Fibroblast of lung (primary cell): ENCODE measurements at regions not wholly inside any gene's neighbourhood (a gene's known extent, or its start where the extent isn't known, plus 50 kb on each side); places are given as distances from the start of the nearest gene placed in this dataset.

Source experiments
- CTCF ChIP-seq, 2 donors: IDR thresholded peaks in 1 of 2; conservative IDR thresholded peaks in 1 of 2; 1 replicate in 1 of 2; 2 replicates in 1 of 2; pipeline ENCODE4 v1.5.1; 2011 to 2012; ENCODE audit warnings: low read length in 2 of 2, control low read depth in 1 of 2, inconsistent platforms in 1 of 2, low read depth in 1 of 2, mild to moderate bottlenecking in 1 of 2
- EZH2 ChIP-seq: IDR thresholded peaks from 2 replicates; pipeline ENCODE4 v1.5.1; 2012; ENCODE audit warnings: low read length, control low read depth, mild to moderate bottlenecking; ENCODE audit errors: missing control alignments

- no peak for TF ChIP-seq CTCF (conservative IDR thresholded peaks at IDR 0.05 in 1 of 2, IDR thresholded peaks at IDR 0.05 in 1 of 2; ENCODE audit: low read depth in 1 of 2, low read length in 2 of 2)
- no peak for TF ChIP-seq EZH2
Measured at GRCh38 chr17:73758245-73758644, 114.0 kb upstream of the SDK2 start.
